KMS-11 (cell line): ENCODE measurements at regions not wholly inside any gene's neighbourhood (a gene's known extent, or its start where the extent isn't known, plus 50 kb on each side); places are given as distances from the start of the nearest gene placed in this dataset.
"Not testable (repeated sequence)": the region's sequence is repeated elsewhere in the genome, so short reads cannot be mapped to it uniquely, and the experiment has no call there.

Experiments used
- H2AFZ ChIP-seq: fragments of 200-600 bp; sonication (generic); 2 replicates; pipeline ENCODE4 v1.6.1; 2016; ENCODE audit warnings: antibody characterized with exemption, mixed run types, low read depth
- H3K27ac ChIP-seq: fragments of 200-600 bp; sonication (generic); 2 replicates; pipeline ENCODE4 v1.6.1; 2016; ENCODE audit warnings: mild to moderate bottlenecking, mixed run types
- H3K27me3 ChIP-seq: fragments of 200-600 bp; sonication (generic); 2 replicates; pipeline ENCODE4 v1.6.1; 2017; ENCODE audit warnings: mild to moderate bottlenecking, low read depth, mixed run types, moderate library complexity; ENCODE audit not compliant: insufficient read depth
- H3K36me3 ChIP-seq: fragments of 200-600 bp; sonication (generic); 2 replicates; pipeline ENCODE4 v1.6.1; 2017; ENCODE audit warnings: mild to moderate bottlenecking, mixed run types; ENCODE audit not compliant: insufficient read depth
- H3K4me1 ChIP-seq: fragments of 200-600 bp; sonication (generic); 2 replicates; pipeline ENCODE4 v1.6.1; 2016; ENCODE audit warnings: mild to moderate bottlenecking, low read depth, mixed run types; ENCODE audit not compliant: poor library complexity, severe bottlenecking
- H3K4me2 ChIP-seq: fragments of 200-600 bp; sonication (generic); 2 replicates; pipeline ENCODE4 v1.7.0; 2016; ENCODE audit warnings: mild to moderate bottlenecking, mixed run types
- H3K4me3 ChIP-seq: fragments of 200-600 bp; sonication (generic); IDR thresholded peaks from 2 replicates; pipeline ENCODE4 v1.6.1; 2017; ENCODE audit warnings: low read depth, low read length, mixed read lengths; ENCODE audit not compliant: insufficient read depth
- H3K79me2 ChIP-seq: fragments of 200-600 bp; sonication (generic); 2 replicates; pipeline ENCODE4 v1.6.1; 2016; ENCODE audit warnings: low read depth, mixed run types; ENCODE audit not compliant: insufficient read depth
- H3K9ac ChIP-seq: fragments of 200-600 bp; sonication (generic); 2 replicates; pipeline ENCODE4 v1.6.1; 2016; ENCODE audit warnings: mild to moderate bottlenecking, mixed run types
- H4K20me1 ChIP-seq: fragments of 200-600 bp; sonication (generic); 2 replicates; pipeline ENCODE4 v1.6.1; 2016; ENCODE audit warnings: mild to moderate bottlenecking, mixed run types; ENCODE audit not compliant: insufficient read depth
- TF ChIP-seq, protein P1 (sequence below): fragments of 200-600 bp; sonication (generic); conservative IDR thresholded peaks from 2 replicates; pipeline ENCODE4 v1.6.1; 2017; ENCODE audit warnings: low read depth, mild to moderate bottlenecking, antibody characterized with exemption, low read length, moderate library complexity, mixed read lengths

DNA sequence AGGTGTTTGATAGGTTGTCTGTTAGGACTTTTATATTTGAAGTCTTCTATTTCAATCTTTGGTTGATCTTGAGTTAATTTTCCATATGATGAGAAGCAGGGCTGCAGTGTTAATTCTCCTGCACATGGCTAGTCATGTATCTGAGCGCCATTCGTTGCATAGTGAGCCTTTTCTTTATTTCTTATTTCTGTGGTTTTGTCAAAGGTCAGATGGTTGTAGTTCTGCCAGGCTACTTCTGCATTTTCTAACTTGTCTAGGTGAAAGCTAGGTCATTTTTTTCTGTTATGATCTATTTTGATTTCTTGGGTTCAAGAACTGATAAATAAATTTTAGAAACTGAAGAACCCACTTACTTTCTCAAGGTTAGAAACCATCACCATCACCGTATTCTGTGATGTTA lies 56.7 kb downstream of the CCDC74A start:
- TF ChIP-seq, protein P1, sequence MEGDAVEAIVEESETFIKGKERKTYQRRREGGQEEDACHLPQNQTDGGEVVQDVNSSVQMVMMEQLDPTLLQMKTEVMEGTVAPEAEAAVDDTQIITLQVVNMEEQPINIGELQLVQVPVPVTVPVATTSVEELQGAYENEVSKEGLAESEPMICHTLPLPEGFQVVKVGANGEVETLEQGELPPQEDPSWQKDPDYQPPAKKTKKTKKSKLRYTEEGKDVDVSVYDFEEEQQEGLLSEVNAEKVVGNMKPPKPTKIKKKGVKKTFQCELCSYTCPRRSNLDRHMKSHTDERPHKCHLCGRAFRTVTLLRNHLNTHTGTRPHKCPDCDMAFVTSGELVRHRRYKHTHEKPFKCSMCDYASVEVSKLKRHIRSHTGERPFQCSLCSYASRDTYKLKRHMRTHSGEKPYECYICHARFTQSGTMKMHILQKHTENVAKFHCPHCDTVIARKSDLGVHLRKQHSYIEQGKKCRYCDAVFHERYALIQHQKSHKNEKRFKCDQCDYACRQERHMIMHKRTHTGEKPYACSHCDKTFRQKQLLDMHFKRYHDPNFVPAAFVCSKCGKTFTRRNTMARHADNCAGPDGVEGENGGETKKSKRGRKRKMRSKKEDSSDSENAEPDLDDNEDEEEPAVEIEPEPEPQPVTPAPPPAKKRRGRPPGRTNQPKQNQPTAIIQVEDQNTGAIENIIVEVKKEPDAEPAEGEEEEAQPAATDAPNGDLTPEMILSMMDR, result no peak
- Histone ChIP-seq H3K4me2 (no peak overlapping the region), H3K27me3 (no peaks in the 10 kb centered on the region), H2AFZ (no peak overlapping the region), H3K9ac (no peak overlapping the region), H3K36me3 (no peaks in the 10 kb centered on the region), H3K79me2 (no peaks in the 10 kb centered on the region), H3K4me1 (no peaks in the 10 kb centered on the region), H4K20me1 (no peaks in the 10 kb centered on the region), H3K27ac (no peak overlapping the region), H3K4me3 (no peak overlapping the region)

GRCh38 chr2:131584940-131585339 lies 57.3 kb downstream of the CCDC74A start:
- H4K20me1 ChIP-seq, result no peaks in the 10 kb centered on the region
- no peaks in the 10 kb centered on the region for H3K79me2 ChIP-seq
- no peak overlapping the region for H3K4me2 ChIP-seq
- no peak overlapping the region for H3K4me3 ChIP-seq
- no peak overlapping the region for H2AFZ ChIP-seq
- no peak overlapping the region for H3K27ac ChIP-seq
- H3K36me3 ChIP-seq, result no peaks in the 10 kb centered on the region
- TF ChIP-seq, protein P1, result no peak
- H3K27me3 ChIP-seq, result no peaks in the 10 kb centered on the region
- H3K4me1 ChIP-seq, result no peaks in the 10 kb centered on the region
- H3K9ac ChIP-seq, result no peak overlapping the region

DNA sequence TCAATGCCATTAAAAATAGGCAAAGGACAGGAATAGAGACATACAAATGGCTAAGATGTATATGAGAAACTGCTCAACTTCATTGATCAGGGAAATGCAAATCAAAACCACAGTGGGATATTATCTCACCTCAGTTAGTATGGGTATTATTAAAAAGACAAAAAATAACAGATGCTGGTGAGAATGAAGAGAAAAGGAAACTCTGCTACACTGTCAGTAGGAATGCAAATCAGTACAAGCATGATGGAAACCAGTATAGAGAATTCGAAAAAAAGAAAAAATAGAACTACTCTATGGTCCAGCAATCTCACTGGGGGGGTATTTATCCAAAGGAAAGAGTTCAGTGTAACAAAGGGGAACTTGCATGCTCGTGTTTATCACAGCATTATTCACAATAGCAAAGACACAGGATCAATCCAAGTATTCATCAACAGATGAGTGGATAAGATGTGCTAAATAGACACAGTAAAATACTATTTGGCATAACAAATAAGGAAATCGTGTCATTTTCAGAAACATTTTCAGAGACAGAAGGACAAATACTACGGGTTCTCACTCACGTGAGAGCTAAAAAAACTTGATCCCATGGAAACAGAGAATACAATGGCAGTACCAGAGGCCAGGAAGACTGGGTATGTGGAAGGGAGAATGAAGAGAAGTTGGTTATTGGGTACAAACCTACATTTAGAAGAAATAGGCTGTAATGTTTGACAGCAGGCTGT lies 60.6 kb downstream of the CCDC74A start:
- no peaks in the 10 kb centered on the region for H3K36me3 ChIP-seq
- no peak overlapping the region for H2AFZ ChIP-seq
- H3K27ac ChIP-seq, result no peak overlapping the region
- H3K27me3 ChIP-seq, result no peaks in the 10 kb centered on the region
- H3K79me2 ChIP-seq, result no peaks in the 10 kb centered on the region
- no peaks in the 10 kb centered on the region for H3K4me1 ChIP-seq
- no peak overlapping the region for H3K9ac ChIP-seq
- no peaks in the 10 kb centered on the region for H4K20me1 ChIP-seq
- TF ChIP-seq, protein P1, result no peak
- H3K4me3 ChIP-seq, result no peak overlapping the region
- no peak overlapping the region for H3K4me2 ChIP-seq

GRCh38 chr2:131589126-131589525 lies 61.4 kb downstream of the CCDC74A start:
- H3K4me1 ChIP-seq, H2AFZ ChIP-seq, H3K27ac ChIP-seq: not testable (repeated sequence)

DNA sequence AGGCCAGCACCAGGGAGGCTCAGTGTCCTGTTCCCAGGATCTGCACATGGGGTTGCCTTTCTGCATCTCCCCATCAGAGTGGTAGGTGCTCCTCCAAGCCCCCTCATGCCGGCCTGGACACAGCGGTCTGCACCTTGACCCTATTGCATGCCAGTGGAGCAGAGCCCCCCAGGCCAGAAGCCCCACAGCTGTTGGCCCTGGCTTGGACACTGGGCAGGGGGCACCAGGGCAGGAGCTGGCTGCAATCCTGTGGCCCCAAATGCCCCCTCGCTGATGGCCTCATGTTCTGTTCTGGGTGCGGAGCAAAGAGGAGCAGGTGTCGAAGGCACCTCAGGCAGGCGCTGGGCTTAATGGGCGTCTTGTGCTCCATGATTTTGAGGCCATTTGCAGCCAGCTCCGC lies 62.7 kb downstream of the CCDC74A start:
- Histone ChIP-seq H3K4me1 (no peaks in the 10 kb centered on the region), H3K79me2 (no peaks in the 10 kb centered on the region), H3K4me3 (no peak overlapping the region), H3K36me3 (no peaks in the 10 kb centered on the region), H3K4me2 (no peak overlapping the region), H3K27ac (no peak overlapping the region), H3K9ac (no peak overlapping the region), H4K20me1 (no peaks in the 10 kb centered on the region), H2AFZ (no peak overlapping the region), H3K27me3 (no peaks in the 10 kb centered on the region)
- TF ChIP-seq, protein P1, result no peak

More at GRCh38 chr2:131589126-131589525, 61.4 kb downstream of the CCDC74A start:
- H3K4me2 ChIP-seq, H4K20me1 ChIP-seq, H3K79me2 ChIP-seq, H3K9ac ChIP-seq, H3K36me3 ChIP-seq, H3K4me3 ChIP-seq, H3K27me3 ChIP-seq: not testable (repeated sequence)
